Esophagus muscularis mucosa (tissue), 4 donors: ENCODE measurements at regions not wholly inside any gene's neighbourhood (a gene's known extent, or its start where the extent isn't known, plus 50 kb on each side); places are given as distances from the start of the nearest gene placed in this dataset.

ENCODE experiments used
- CTCF ChIP-seq, 3 experiments: fragments of 200-600 bp in 2 of 3; fragments of 450-650 bp in 1 of 3; sonication (generic) in 2 of 3; IDR thresholded peaks; one replicate each; pipeline ENCODE4 v1.5.1; 2017 to 2019; ENCODE audit warnings: antibody characterized with exemption in 3 of 3, mild to moderate bottlenecking in 2 of 3, moderate library complexity in 1 of 3
- EP300 ChIP-seq: sonication (generic); formaldehyde crosslinking; IDR thresholded peaks from one replicate; pipeline ENCODE4 v1.6.1; 2017; ENCODE audit warnings: antibody characterized with exemption
- POLR2AphosphoS5 ChIP-seq, 2 donors: sonication (generic); formaldehyde crosslinking; IDR thresholded peaks; one replicate each; pipeline ENCODE4 v1.6.1; 2017; ENCODE audit warnings: antibody characterized with exemption in 2 of 2

- TF ChIP-seq CTCF (IDR thresholded peaks at IDR 0.05) (no peak), EP300 (no peak), POLR2AphosphoS5 (IDR thresholded peaks at IDR 0.05) (no peak)
Observed at GRCh38 chr9:99588747-99589146, 232.9 kb upstream of the NR4A3 start.
